ENCODE measurements at regions not wholly inside any gene's neighbourhood (a gene's known extent, or its start where the extent isn't known, plus 50 kb on each side); places are given as distances from the start of the nearest gene placed in this dataset.
A peak's percentile ranks its signal among the peaks of the same experiment; 100 is the strongest.
"Not testable (repeated sequence)": the region's sequence is repeated elsewhere in the genome, so short reads cannot be mapped to it uniquely, and the experiment has no call there.

DNA sequence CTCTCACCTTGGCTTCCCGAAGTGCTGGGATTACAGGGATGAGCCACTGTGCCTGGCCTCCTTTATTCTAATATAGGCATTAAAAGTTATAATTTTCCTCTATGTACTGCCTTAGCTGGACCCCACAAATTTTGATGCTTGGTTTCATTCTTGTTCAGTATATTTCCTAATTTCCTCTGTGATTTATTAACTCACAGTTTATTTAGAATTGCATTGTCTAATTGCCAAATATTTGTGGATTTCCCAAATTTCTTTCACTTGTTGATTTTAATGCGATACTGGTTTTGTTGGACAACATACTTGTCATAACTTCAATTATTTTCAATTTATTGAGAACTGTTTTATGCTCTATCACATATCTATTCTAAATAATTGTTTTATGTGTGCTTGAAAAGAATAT, 366.0 kb downstream of the OMA1 start:
- DNase-seq, result no peak

DNA sequence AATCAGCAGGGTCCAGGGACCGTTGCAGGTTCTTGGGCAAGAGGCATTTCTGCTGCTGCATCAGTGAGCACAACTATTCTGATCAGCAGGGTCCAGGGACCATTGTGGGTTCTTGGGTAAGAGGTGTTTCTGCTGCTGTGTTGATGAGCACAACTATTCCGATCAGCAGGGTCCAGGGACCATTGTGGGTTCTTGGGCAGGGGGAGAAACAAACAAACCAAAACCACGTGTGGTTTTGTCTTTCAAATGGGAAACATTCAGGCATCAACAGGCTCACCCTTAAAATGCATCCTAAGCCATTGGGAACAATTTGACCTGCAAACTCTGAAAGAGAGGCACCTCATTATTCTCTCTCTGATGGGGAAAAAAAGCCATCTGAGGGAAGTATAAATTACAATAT, 377.4 kb downstream of the OMA1 start:
- DNase-seq, result not testable (repeated sequence)

DNA sequence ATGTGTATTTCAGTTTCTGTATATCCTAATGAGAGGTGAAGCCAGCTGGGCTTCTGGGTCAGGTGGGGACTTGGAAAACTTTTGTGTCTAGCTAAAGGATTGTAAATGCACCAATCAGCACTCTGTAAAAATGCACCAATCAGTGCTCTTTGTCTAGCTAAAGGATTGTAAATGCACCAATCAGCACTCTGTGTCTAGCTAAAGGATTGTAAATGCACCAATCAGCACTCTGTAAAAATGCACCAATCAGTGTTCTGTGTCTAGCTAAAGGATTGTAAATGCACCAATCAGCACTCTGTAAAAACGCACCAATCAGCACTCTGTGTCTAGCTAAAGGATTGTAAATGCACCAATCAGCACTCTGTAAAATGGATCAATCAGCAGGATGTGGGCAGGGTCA, 379.4 kb downstream of the OMA1 start:
- not testable (repeated sequence) for DNase-seq

DNA sequence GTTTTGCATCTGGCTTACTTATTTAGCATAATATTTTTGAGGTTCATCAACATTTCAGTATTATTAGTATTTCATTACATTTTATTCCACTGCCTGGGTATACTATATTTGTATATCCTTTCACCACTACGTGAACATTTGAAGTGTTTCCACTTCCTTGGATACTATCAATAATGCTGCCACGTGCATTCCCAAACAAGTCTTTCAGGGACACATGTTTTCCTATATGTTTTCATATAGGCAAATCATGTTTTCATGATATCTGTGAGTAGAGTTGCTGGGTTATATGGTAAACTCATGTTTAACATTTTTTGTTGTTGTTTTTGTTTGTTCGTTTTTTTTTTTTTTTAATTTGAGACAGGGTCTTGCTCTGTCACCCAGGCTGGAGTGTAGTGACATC, 380.1 kb downstream of the OMA1 start:
- DNase-seq, result no peak

DNA sequence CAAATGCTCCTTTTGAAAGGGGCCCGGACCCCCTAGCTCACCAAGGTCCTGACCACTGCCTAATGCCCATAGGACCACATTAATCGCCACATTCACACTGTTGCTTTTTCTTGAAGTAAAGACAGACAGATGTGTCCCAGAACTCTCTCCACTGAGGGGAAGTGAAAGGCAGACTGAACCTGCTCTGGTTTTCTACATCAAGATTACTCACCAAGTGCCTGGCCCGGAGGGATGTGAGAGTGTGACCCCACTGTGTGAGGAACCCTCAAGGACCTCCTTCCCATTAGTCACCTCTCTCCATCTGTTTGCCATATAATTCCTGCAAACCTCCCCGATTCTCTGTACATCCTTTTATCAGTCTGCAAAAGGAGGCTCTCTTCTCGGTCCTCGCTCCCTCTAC, 381.5 kb downstream of the OMA1 start:
- DNase-seq, result peak in 1 of 3 donors; percentile 4

DNA sequence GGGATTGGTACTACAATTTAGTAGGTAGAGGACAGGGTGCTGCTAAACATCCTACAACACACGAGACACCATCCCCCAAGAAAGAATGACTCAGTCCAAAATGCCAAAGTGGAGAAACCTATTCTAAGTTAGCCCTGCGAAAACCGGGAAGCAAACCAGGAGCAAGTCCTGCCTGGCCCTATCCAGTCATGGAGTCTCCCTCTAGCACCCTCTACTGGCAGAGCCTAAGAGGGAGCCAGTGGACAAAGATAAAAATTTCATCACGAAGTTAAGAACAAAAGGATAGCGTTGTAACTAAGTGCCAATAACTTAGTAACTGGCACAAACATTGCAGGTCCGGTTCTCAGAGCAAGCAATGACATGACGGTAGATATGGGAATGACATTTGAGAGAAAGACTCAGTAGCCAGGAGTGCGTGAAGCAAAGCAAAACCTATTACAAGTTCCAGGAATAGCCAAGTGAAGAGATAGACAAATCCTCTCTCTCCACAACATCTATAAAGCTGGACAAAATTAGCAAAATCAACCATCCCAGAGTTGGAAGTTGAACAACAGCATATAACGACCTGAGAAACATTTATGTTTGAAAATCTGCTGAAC, 383.5 kb downstream of the OMA1 start:
- peak; percentile 63 to 73 (median 69) for DNase-seq

DNA sequence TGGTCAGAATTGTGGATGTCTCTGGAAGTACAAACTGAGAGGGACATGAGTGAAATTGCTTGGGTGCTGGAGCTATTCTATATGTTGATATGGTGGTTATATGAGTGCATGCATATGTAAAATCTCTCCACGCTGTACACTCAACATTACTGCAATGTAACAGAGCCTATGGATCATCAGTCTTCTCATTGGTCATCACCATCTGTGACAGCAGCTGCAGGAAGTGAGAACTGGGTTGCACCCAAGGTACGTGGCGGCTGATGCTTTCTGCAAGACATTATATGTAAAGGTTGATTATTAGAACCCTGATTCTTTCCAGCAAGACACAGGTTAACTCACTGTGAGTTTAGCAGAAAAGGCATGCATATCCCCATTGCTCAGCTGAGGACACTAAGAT, 387.1 kb downstream of the OMA1 start:
- DNase-seq, result no peak

DNA sequence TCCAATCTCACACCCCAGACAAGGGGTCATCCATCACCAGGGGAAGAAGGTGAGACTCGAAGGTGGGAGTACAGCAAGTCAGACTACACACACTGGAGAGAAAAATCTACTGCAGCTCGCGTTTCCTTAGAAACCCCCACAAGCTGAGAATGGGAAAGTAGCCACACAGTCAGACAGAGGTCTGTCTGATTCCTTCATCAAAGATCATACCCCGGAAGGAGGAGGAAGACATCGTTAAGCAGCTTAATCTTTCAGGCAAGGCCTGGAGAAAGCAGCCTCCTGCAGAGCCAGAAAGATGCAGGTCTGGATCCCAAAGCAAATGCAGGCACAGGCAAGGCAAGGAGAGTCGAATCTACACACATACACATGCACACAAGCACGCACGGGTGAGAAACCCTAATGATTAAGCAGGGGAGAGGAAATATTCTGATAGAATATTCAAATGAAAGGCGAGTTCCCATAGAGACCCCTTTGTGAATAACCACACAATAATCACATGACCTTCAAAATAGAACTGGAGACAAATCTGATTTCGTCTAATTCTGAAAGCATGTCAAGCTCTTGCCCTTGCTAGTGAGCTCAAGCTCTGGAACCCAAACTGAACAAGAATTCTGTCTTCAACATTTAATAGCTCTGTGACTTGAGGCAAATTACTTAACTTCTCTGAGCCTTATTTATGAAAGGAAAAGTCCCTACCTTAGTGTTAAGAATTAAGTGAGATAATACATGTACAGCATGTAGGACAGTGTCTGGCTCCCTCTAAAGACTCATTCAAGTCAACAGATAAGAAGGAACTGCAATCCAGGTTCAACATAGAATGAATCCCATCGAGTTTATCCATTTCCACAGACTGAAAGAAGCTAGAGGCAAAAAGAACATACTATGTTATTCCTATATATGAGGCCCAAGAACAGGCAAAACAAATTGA, 387.8 kb downstream of the OMA1 start:
- no peak for DNase-seq

DNA sequence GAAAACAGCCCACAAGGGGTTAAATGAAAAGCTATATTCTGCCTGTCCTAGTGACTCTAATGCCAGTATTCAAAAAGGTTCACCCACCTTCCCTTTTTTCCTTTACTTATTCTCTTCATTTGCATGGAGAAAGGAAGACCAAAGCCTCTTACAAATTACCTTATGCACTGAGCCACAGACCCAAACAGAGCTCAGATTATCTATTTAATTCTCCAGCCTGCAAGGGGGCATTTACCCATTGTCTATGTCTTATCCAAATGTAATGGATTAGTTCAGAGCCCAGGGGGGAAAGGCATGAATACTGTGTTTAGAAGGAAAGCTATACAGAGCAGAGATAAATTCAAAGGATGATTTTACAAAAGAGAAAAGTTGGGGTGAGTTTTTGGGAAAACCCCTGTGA, 388.5 kb downstream of the OMA1 start:
- DNase-seq, result no peak

DNA sequence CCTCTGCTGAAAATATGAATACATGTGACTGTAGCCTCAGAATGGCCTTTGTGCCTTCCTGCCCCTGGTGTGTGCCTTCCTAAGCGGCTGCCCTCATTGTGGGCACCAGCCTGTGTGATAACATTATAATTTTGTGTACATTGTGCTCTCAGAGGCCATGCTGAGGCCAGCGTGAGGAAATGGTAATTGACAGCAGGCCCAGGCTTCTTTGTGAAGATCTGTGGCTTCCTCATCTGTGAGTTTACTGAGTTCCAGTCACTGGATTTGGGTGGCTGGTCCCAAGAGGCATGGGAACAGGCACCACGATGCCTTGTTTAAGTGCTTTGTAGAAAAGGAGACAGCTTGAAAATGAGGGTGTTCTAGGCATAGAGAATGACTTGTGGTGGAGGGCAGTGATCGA, 389.3 kb downstream of the OMA1 start:
- no peak for DNase-seq

DNA sequence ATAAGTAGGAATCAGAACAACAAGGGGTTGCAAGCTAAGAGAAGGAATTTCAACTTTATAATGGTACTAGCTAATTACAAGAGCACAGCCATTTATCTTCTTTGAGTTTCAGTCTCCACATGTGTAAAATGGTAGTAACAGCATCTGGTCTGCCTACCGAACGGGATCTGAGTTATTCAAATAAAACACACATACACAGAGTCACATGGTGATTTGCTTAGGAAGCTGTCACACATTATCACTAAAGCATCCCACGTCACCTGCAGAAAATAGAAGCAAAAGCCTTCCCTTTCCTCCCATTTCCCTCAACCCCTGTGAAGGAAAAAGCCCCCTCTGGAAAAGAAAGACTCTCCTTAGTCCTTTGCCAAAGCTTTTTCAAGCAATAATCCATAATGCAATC, 389.7 kb downstream of the OMA1 start:
- DNase-seq, result no peak

DNA sequence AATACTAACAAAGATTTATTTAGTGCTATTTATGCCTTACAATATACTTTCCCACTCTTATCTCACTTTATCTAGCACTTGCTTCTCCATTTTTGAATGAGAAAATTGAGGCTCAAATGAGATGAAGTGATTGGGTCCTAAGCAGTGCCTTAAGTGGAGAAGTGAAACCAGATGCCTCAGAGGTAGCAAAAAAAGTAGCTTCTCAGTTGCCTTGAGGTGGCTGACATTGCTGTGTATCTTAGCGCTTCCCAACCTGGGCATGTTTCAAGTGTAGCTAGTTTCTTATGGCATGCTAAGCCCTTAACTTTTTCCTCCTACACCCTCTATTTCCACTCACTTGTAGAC, 390.4 kb downstream of the OMA1 start:
- no peak for DNase-seq

DNA sequence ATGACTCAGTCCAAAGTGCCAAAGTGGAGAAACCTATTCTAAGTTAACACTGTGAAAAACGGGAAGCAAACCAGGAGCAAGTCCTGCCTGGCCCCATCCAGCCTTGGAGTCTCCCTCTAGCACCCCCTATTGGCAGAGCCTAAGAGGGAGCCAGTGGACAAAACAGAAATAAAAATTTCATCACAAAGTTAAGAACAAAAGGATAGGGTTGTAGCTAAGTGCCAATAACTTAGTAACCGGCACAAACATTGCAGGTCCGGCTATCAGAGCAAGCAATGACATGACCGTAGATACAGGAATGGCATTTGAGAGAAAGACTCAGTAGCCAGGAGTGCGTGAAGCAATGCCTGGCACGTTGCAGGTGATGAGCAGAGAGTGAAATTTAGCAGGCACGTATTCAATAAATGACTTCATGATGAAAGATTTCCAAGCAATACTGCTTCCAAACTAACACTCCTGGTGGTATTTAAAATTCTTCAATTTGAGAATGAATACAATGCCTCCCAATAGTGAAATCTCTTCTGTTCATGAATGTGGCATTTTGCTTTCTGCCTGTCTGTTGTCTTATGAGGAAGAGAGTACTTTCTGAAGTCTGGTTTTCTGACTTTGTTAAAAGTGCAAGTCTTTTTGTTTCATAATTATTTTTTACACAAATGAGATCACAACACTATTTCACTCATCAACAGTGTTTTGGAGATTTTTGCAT, 391.0 kb downstream of the OMA1 start:
- DNase-seq, result peak; percentile 59 to 74 (median 64)

DNA sequence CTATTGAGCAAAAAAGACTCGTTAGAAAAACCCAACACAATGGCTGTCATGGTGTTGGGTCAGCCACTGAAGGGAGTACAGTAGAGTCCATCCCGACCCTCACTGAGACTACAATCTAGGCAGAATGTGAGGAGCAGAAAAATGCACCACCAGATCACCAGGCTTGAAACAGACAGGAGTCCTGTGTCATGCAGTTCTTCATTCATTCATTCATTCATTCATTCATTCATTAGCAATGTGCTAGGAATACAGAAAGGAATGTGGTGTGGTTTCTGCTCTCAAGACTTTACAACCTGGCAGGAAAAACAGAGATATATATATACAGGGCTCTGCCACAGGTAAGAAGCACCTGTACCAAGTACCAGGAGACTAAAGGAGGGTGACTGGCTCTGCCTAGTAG, 392.3 kb downstream of the OMA1 start:
- no peak for DNase-seq

DNA sequence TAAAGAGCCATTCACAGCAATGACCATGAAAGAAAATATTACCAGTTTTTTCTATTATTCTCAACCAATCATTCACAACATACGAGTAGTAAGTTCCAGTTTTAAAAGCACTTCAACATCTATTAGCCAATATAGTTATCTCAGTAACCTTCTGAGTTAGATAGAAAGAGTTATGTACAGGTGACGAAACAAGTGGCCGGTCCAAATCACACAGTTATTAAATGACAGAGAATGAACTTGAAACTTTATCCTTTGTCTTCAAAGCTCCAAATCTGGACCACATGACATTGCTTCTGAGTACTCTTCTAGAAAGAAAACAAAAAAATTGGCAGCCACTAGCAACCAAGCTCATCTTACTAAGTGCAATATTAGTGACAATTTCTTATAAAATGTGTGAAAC, 393.8 kb downstream of the OMA1 start:
- DNase-seq, result no peak

DNA sequence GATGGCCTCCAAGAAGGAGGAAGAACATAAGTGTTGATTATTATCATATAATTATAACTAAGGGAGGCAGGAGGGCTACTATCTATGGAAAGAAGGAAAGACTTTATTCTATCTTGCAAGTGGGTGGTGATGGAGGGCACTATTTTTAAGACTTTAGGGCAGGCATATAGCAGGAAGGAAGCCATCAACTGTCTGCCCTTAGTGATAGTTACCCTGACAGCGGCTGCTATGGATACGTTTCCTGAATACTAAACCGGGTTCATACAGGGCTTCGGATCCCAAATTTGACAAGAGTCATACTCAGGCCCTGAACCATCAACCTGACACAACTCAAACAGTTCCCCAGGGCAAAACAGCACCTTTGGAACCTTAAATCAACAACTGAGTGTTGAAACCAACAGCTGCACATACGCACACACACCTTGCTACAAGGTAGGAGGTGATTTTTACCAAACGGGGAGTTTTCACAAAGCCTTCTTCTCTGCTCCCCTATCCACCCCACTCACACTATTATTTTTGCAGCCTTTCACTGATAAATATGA, 397.2 kb downstream of the OMA1 start:
- DNase-seq, result no peak

DNA sequence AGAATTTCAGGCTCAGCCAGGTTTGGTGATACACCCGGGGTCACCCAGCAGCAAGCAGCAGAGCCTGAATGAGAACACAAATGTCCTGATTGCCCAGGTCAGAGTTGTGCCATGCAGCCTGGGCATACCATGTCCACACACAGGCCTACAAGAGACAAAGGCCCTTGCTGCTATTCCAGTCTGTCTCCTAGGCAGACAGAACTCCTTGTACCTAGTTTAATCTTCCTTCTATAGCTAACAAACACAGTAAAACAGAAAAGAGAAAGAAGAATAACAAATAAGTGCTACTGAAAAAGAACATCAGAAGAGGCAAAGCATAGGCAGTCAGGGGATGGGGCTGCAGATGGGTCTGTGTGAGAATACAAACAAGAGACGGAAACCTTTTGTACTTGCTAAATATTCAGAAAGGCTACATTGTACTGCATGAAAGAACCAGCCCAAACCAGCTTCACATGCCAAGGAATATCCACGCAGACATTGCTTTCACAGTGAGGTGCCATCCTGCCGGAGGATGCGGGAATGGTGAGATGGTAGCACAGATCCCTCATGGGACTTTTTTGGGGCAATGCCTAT, 401.7 kb downstream of the OMA1 start:
- DNase-seq, result no peak

DNA sequence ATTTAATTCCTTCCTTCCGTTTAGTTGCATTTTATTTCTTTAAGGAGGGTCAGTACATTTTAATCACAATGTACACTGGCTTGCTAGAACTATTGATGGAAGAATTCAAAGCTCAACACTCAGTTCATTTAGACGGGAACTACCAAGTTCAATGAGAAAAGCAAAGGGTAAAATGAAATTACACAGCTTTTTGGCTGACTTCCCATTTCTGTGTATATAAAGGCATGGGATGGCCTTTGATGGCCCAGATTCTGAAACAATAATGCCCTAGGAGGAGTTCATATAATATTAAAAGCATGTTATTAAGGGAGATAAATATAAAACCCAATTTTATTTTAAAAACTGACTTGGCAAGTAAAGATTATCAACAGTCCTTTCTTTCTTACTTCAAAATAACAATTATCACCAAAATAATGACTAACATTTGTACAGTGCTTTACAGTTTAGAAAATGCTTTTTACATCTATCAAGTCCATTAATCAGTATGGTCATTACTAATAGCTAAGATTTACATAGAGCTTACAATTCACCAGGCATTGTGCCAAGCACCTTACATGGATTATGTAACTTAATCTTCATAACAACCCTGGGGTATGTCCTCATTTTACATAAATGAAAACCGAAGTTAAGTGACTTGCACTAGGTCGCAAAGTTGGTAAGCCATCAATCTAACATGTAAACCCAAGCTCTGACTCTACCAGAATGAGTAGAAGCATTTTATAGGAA, 402.4 kb downstream of the OMA1 start:
- DNase-seq, result no peak

DNA sequence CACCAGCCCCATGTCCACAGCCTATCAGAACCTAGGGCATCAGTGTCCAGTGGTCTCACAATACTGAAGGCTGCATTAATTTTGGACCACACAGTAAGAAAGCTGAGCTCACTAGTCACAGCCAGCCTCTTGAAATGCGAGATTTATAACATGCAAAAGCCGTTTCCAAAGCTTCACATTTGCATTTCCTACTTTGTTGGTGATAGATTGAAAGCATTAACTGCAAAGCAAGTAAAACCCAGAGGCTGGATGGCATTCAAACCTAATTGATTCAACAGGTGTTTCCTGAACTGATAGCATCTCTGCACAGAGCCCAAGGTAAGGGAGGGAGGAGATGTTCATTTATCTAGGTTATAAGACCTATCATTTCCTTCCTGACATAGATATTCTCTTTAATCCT, 410.1 kb downstream of the OMA1 start:
- no peak for DNase-seq

DNA sequence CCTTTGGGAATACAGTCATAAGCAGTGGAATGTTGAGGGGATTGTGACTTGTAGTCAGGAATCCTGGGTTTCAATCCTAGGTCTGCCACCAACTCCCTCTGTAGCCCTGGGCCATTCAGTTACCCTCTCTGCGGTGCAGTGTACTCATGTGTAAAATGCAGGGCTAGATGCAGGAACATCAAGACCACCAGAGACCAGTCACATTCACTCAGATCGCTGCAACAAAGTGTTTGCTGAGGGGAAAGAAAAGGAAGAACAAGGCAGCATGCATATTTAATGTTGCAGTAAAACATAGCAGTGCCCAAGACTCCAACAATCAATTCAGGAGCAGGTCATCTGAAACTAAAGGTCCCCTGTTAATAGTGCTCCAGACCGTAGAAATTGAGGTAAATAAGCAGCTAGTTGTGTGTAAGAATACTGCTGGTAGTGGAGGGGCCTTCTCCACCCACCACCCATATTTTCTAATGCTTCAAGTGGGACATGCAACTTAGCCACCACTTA, 410.7 kb downstream of the OMA1 start:
- DNase-seq, result no peak

DNA sequence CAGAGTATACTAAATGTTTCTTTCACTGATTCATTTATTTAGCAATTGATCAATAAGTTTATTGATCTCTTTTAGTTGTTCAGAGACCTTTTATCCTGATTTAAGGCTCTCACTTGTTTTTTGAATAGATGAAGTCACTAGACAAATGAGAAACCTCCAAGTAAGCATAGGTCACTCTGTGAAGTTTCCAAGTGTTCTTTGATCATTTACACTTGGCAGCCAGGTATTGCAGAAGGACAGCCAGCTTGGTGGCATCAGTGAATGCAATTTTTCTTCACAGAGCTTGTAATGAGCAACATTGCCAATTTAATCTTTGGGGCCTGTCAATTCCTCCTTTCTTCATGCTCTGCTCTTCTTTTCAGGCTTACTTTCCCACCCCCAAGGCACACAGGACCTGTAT, 413.0 kb downstream of the OMA1 start:
- no peak for DNase-seq

DNA sequence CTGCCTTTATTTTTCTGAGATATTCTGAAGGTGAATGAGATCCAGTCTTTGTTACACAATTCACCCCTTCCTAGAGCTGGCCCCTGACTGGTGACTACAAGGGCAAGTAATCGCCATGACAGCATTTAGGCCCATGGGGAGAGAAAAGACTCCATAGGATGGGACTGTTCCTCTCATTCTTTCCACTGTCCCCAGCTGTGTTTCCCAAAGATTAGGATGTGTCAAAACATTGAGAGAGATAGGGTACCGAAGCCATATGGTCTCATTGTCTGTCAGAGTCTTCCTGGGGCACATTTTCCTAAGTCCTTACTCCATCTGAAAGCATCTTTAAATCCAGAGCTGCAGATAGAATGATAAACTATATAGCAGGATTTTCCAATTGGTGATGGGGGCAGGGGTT, 423.5 kb downstream of the OMA1 start:
- no peak for DNase-seq

DNA sequence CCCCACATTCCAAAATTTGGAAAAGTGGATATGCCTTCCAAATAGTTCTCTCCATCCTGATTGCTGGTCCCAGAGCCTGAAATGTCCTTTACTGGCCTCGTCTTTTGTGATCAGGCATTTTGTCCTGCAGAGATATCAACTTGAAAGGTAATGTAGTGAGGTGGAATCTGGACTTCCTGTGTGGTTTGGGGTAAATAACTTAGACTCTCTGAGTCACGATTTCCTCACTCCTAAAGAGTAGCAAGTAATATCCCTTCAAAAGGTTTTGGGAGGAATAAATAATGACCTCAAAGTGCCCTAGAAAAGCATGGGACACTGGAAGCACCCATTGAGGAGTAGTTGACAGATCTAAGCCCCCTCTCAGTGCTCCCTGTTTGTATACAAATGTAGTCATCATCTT, 426.6 kb downstream of the OMA1 start:
- no peak for DNase-seq

Data from suppressor macrophage treated with lipopolysaccharide for 1 hour (primary cell).